ENCODE measurements at regions not wholly inside any gene's neighbourhood (a gene's known extent, or its start where the extent isn't known, plus 50 kb on each side); places are given as distances from the start of the nearest gene placed in this dataset.

- no peak for TF ChIP-seq CTCF (IDR thresholded peaks at IDR 0.05; ENCODE audit: poor library complexity)
- no peak for TF ChIP-seq EZH2phosphoT487 (IDR thresholded peaks at IDR 0.05; ENCODE audit: low read depth, severe bottlenecking, unreplicated experiment)
- TF ChIP-seq EZH2 (IDR thresholded peaks at IDR 0.05; ENCODE audit: borderline replicate concordance): no peak
These were observed 122.7 kb upstream of the TNC start for GRCh38 chr9:115240676-115241075.
